H1 (cell line): ENCODE measurements at regions not wholly inside any gene's neighbourhood (a gene's known extent, or its start where the extent isn't known, plus 50 kb on each side); places are given as distances from the start of the nearest gene placed in this dataset.

Experiments used
- CTCF ChIA-PET: fragments of 300-600 bp; sonication (Branson Sonifier 250); formaldehyde crosslinking; loops from one replicate; lab custom pipeline; 2021; ENCODE audit not compliant: partially characterized antibody; lab: Charles Lee
- POLR2A ChIA-PET: fragments of 300-600 bp; sonication (Branson Sonifier 250); formaldehyde crosslinking; loops from one replicate; lab custom pipeline; 2021; ENCODE audit warnings: inconsistent platforms; ENCODE audit not compliant: partially characterized antibody; lab: Charles Lee
- DNase-seq, 2 experiments: peaks; one replicate each; pipeline versions ENCODE4 v3.0.0 to v3.0.0-alpha.2; 2010 to 2022; ENCODE audit warnings: low spot score in 2 of 2, low read depth in 1 of 2, mixed read lengths in 1 of 2
- FAIRE-seq: peaks from 2 replicates; lab custom pipeline; 2011; peaks lifted over from hg19 to GRCh38; lab: Jason Lieb, UNC
- H2AFZ ChIP-seq: 2 replicates; pipeline ENCODE4 v1.8.1; 2012; ENCODE audit warnings: low read length, inconsistent platforms
- H2AK5ac ChIP-seq: 2 replicates; pipeline ENCODE4 v1.6.1; 2013; ENCODE audit warnings: low read depth, low read length
- H2BK120ac ChIP-seq: replicated peaks from 2 replicates; pipeline ENCODE3; 2013; ENCODE audit warnings: low read depth, low read length, inconsistent platforms
- H2BK12ac ChIP-seq: 2 replicates; pipeline ENCODE4 v1.6.1; 2013; ENCODE audit warnings: low read depth, low read length
- H2BK15ac ChIP-seq: 2 replicates; pipeline ENCODE4 v1.6.1; 2013; ENCODE audit warnings: low read length
- H2BK20ac ChIP-seq: 2 replicates; pipeline ENCODE4 v1.6.1; 2013; ENCODE audit warnings: low read length
- H2BK5ac ChIP-seq: 2 replicates; pipeline ENCODE4 v1.6.1; 2013; ENCODE audit warnings: low read depth, low read length
- H3K14ac ChIP-seq: 2 replicates; pipeline ENCODE4 v1.6.1; 2013; ENCODE audit warnings: inconsistent platforms; ENCODE audit not compliant: insufficient read length
- H3K18ac ChIP-seq: 2 replicates; pipeline ENCODE4 v1.6.1; 2013; ENCODE audit warnings: low read length; ENCODE audit errors: extremely low read depth
- H3K23ac ChIP-seq: 2 replicates; pipeline ENCODE4 v1.6.1; 2013; ENCODE audit warnings: inconsistent platforms; ENCODE audit not compliant: insufficient read length
- H3K23me2 ChIP-seq: 2 replicates; pipeline ENCODE4 v1.6.1; 2013; ENCODE audit warnings: low read depth, low read length
- H3K27ac ChIP-seq: 2 replicates; pipeline ENCODE4 v1.6.1; 2011; ENCODE audit warnings: low read depth, low read length, inconsistent platforms
- H3K27me3 ChIP-seq, 4 experiments: replicated peaks in 1 of 4; 1 replicate in 1 of 4; 2 replicates in 3 of 4; pipeline versions ENCODE4 v1.6.1 to v1.8.1; 2011 to 2013; ENCODE audit warnings: low read length in 3 of 4, mild to moderate bottlenecking in 3 of 4, inconsistent platforms in 2 of 4, mixed read lengths in 2 of 4, moderate library complexity in 1 of 4; ENCODE audit not compliant: control insufficient read depth in 3 of 4, insufficient read depth in 3 of 4; ENCODE audit errors: extremely low read depth in 1 of 4
- H3K36me3 ChIP-seq, 4 experiments: 2 replicates each; pipeline versions ENCODE4 v1.6.1 to v1.8.1; 2011 to 2013; ENCODE audit warnings: mild to moderate bottlenecking in 4 of 4, low read length in 3 of 4, moderate library complexity in 2 of 4, control low read depth in 1 of 4, inconsistent platforms in 1 of 4; ENCODE audit not compliant: insufficient read depth in 4 of 4, control insufficient read depth in 2 of 4
- H3K4ac ChIP-seq: replicated peaks from 2 replicates; pipeline ENCODE3; 2013; ENCODE audit warnings: low read length, low read depth, mixed read lengths, inconsistent platforms; ENCODE audit not compliant: insufficient read length
- H3K4me1 ChIP-seq, 4 experiments: replicated peaks in 1 of 4; 1 replicate in 1 of 4; 2 replicates in 3 of 4; pipeline versions ENCODE4 v1.6.1 to v1.8.1; 2011 to 2013; ENCODE audit warnings: low read length in 3 of 4, inconsistent platforms in 2 of 4, mixed read lengths in 1 of 4; ENCODE audit not compliant: insufficient read depth in 4 of 4, control insufficient read depth in 3 of 4
- H3K4me2 ChIP-seq, 2 experiments: 2 replicates each; pipeline versions ENCODE4 v1.6.1 to v1.8.1; 2011 to 2013; ENCODE audit warnings: low read depth in 2 of 2, low read length in 2 of 2, control low read depth in 1 of 2, inconsistent platforms in 1 of 2, mild to moderate bottlenecking in 1 of 2; ENCODE audit not compliant: insufficient read depth in 1 of 2
- H3K4me3 ChIP-seq, 4 experiments: fragments of 200-600, 300-600 bp in 1 of 4; sonication (generic), shearing (Covaris generic), sonication (Bioruptor Twin) in 1 of 4; 2 replicates each; pipeline versions ENCODE4 v1.5.1 to v1.8.1; 2011 to 2016; ENCODE audit warnings: low read length in 4 of 4, low read depth in 3 of 4, control low read depth in 2 of 4, inconsistent platforms in 2 of 4, mild to moderate bottlenecking in 2 of 4, mixed read lengths in 1 of 4, moderate library complexity in 1 of 4; ENCODE audit not compliant: insufficient read depth in 2 of 4; ENCODE audit errors: extremely low read depth in 1 of 4
- H3K56ac ChIP-seq: replicated peaks from 2 replicates; pipeline ENCODE3; 2013; ENCODE audit warnings: low read depth, mild to moderate bottlenecking, mixed read lengths, low read length, inconsistent platforms; ENCODE audit not compliant: insufficient read length
- H3K79me1 ChIP-seq: 2 replicates; pipeline ENCODE4 v1.6.1; 2013; ENCODE audit warnings: low read depth, low read length, control low read depth
- H3K79me2 ChIP-seq, 2 experiments: 2 replicates each; pipeline versions ENCODE4 v1.6.1 to v1.8.1; 2012 to 2013; ENCODE audit warnings: low read length in 2 of 2, mild to moderate bottlenecking in 2 of 2, inconsistent platforms in 1 of 2; ENCODE audit not compliant: insufficient read depth in 2 of 2, control insufficient read depth in 1 of 2
- H3K9ac ChIP-seq, 4 experiments: replicated peaks in 1 of 4; 1 replicate in 1 of 4; 2 replicates in 3 of 4; pipeline versions ENCODE4 v1.6.1 to v1.8.1; 2011 to 2013; ENCODE audit warnings: low read depth in 3 of 4, low read length in 3 of 4, control low read depth in 2 of 4, mild to moderate bottlenecking in 2 of 4, moderate library complexity in 2 of 4, inconsistent platforms in 1 of 4; ENCODE audit errors: extremely low read depth in 1 of 4
- H3K9me3 ChIP-seq, 2 experiments: 2 replicates each; pipeline versions ENCODE4 v1.6.1 to v1.8.1; 2012 to 2013; ENCODE audit warnings: mild to moderate bottlenecking in 2 of 2, moderate library complexity in 2 of 2, control low read depth in 1 of 2, inconsistent platforms in 1 of 2, low read depth in 1 of 2, low read length in 1 of 2, mixed read lengths in 1 of 2; ENCODE audit not compliant: insufficient read depth in 2 of 2
- H4K20me1 ChIP-seq, 2 experiments: replicated peaks in 1 of 2; 2 replicates each; pipeline versions ENCODE3 to v1.8.1; 2011 to 2013; ENCODE audit warnings: inconsistent platforms in 2 of 2, low read length in 2 of 2, mild to moderate bottlenecking in 1 of 2; ENCODE audit not compliant: insufficient read depth in 2 of 2, control insufficient read depth in 1 of 2
- H4K5ac ChIP-seq: 2 replicates; pipeline ENCODE4 v1.6.1; 2013; ENCODE audit warnings: low read length, low read depth, mixed read lengths, inconsistent platforms; ENCODE audit not compliant: insufficient read length
- H4K8ac ChIP-seq: 2 replicates; pipeline ENCODE4 v1.8.0; 2013; ENCODE audit warnings: mild to moderate bottlenecking, moderate library complexity, low read length, inconsistent platforms; ENCODE audit not compliant: insufficient read depth; ENCODE audit errors: extremely low read depth
- H4K91ac ChIP-seq: replicated peaks from 2 replicates; pipeline ENCODE3; 2013; ENCODE audit warnings: low read length, mixed read lengths, inconsistent platforms; ENCODE audit not compliant: insufficient read length
- HDAC6 ChIP-seq: IDR thresholded peaks from one replicate; pipeline ENCODE4 v1.7.1; 2012; ENCODE audit warnings: low read depth, mild to moderate bottlenecking, inconsistent platforms, low read length, moderate library complexity
- MAFK ChIP-seq: IDR thresholded peaks from 2 replicates; pipeline ENCODE4 v1.6.1; 2012; ENCODE audit warnings: low read depth, mild to moderate bottlenecking, improper control_type of control experiment, low read length
- NRF1 ChIP-seq: IDR thresholded peaks from 2 replicates; pipeline ENCODE4 v1.6.1; 2011; ENCODE audit warnings: mild to moderate bottlenecking, low read depth, low read length, improper control_type of control experiment
- PHF8 ChIP-seq: fragments of 200-600 bp; sonication (generic); conservative IDR thresholded peaks from 2 replicates; pipeline ENCODE4 v1.7.1; 2012; ENCODE audit warnings: low read depth, mild to moderate bottlenecking, inconsistent platforms, low read length, moderate library complexity
- SIRT6 ChIP-seq: IDR thresholded peaks from one replicate; pipeline ENCODE4 v1.7.1; 2012; ENCODE audit warnings: low read length, inconsistent platforms
- SIX5 ChIP-seq: IDR thresholded peaks from 2 replicates; pipeline ENCODE4 v1.6.1; 2011; ENCODE audit warnings: mild to moderate bottlenecking, low read depth, low read length
- TAF1 ChIP-seq: IDR thresholded peaks from 2 replicates; pipeline ENCODE4 v1.6.1; 2011; ENCODE audit warnings: mild to moderate bottlenecking, low read depth, low read length
- WGBS, 2 experiments: shearing (Covaris generic) in 1 of 2; methylation state at CpG; one replicate each; pipeline versions ENCODE4 v1.1.6 to v1.1.7; 2013 to 2015; ENCODE audit warnings: low lambda C conversion rate in 2 of 2, mixed read lengths in 2 of 2, inconsistent platforms in 1 of 2, low coverage in 1 of 2, missing lambda C conversion rate in 1 of 2; ENCODE audit not compliant: insufficient replicate concordance in 2 of 2, insufficient coverage in 1 of 2, insufficient read length in 1 of 2; ENCODE audit errors: extremely low coverage in 1 of 2, missing lambda C conversion rate in 1 of 2; 5-methylcytosine and 5-hydroxymethylcytosine counted together
- TF ChIP-seq, protein P1 (sequence below), 3 experiments: IDR thresholded peaks; 1 replicate in 2 of 3; 2 replicates in 1 of 3; pipeline versions ENCODE4 v1.5.1 to v1.6.1; 2011; ENCODE audit warnings: low read length in 3 of 3, mild to moderate bottlenecking in 3 of 3, inconsistent platforms in 2 of 3, low read depth in 1 of 3, moderate library complexity in 1 of 3; ENCODE audit not compliant: insufficient read depth in 1 of 3; ENCODE audit errors: control extremely low read depth in 1 of 3
- TF ChIP-seq, protein P2 (sequence below): IDR thresholded peaks from 2 replicates; pipeline ENCODE4 v1.6.1; 2011; ENCODE audit warnings: low read length, improper control_type of control experiment
- TF ChIP-seq, protein P3 (sequence below): IDR thresholded peaks from 2 replicates; pipeline ENCODE4 v1.6.1; 2012; ENCODE audit warnings: inconsistent platforms

DNA sequence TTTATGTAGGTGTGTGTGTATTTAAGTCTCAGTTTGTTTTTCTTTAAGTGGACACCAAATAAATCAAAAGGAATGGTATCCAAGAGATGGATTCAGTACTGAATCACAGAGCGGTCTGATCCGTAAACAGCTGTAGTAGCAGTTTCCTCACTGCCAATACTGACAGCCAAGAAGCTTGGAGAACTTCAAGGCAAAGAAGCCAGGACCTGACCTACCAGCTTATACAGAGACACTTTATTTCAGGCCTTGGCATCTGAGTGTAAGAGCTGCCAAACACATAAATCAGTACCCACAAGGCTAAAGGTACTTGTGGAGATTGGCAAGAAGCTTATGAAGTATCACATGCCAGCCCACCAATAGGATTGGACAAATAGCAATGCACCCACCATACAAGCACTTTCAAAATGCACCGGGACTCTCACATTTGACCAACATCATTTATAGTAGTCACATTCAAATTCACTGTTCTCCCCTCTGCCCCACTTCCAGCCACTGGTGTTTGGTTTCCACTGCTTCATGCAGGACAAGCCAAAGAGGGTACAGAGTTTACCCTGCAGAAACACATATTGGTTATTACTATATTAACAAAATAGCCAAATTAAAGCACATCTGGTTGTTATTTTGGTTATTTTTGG is 357.9 kb downstream of the KLF12 start:
- H4K91ac ChIP-seq, result no peak overlapping the region
- 98% methylated on average over 3 of the region's 3 CpGs; no CpG with 5 or more reads in 1 of the 2 experiments for WGBS, 2 experiments
- H3K4me3 ChIP-seq, result no peak overlapping the region
- H2BK120ac ChIP-seq, result no peak overlapping the region
- no peak overlapping the region for H2AFZ ChIP-seq
- H2BK20ac ChIP-seq, result no peak overlapping the region
- no peak overlapping the region for H3K4me2 ChIP-seq
- POLR2A ChIA-PET, result interaction anchor here (0.9 kb wide), 1 partner anchor 37 kb away, joined by 3 read pairs; no protein-coding TSS in a partner anchor
- no peak overlapping the region for H4K8ac ChIP-seq
- no peaks in the 10 kb centered on the region for H3K4me1 ChIP-seq
- H2BK12ac ChIP-seq, result no peak overlapping the region
- no peaks in the 10 kb centered on the region for H3K79me2 ChIP-seq
- H3K27ac ChIP-seq, result no peak overlapping the region
- no peak overlapping the region for H3K9ac ChIP-seq
- H2AK5ac ChIP-seq, result no peak overlapping the region
- no peak overlapping the region for H2BK5ac ChIP-seq
- H3K18ac ChIP-seq, result no peak overlapping the region
- H3K79me1 ChIP-seq, result no peaks in the 10 kb centered on the region
- no peak overlapping the region for H3K23ac ChIP-seq
- DNase-seq (no peak), FAIRE-seq (no peak)
- no peaks in the 10 kb centered on the region for H3K9me3 ChIP-seq
- H3K27me3 ChIP-seq, result no peaks in the 10 kb centered on the region
- H3K4ac ChIP-seq, result no peak overlapping the region
- H3K36me3 ChIP-seq, result no peaks in the 10 kb centered on the region
- CTCF ChIA-PET, result interaction anchor here (1.1 kb wide), 1 partner anchor 9 kb away, joined by 3 read pairs; no protein-coding TSS in a partner anchor
- H3K14ac ChIP-seq, result no peak overlapping the region
- H4K20me1 ChIP-seq, result no peaks in the 10 kb centered on the region
- H3K56ac ChIP-seq, result no peak overlapping the region
- no peak overlapping the region for H4K5ac ChIP-seq
- H3K23me2 ChIP-seq, result no peaks in the 10 kb centered on the region
- H2BK15ac ChIP-seq, result no peak overlapping the region
- no peak for TF ChIP-seq HDAC6
- TF ChIP-seq PHF8, result no peak
- no peak for TF ChIP-seq SIX5
- TF ChIP-seq NRF1, result no peak
- TF ChIP-seq, protein P1, sequence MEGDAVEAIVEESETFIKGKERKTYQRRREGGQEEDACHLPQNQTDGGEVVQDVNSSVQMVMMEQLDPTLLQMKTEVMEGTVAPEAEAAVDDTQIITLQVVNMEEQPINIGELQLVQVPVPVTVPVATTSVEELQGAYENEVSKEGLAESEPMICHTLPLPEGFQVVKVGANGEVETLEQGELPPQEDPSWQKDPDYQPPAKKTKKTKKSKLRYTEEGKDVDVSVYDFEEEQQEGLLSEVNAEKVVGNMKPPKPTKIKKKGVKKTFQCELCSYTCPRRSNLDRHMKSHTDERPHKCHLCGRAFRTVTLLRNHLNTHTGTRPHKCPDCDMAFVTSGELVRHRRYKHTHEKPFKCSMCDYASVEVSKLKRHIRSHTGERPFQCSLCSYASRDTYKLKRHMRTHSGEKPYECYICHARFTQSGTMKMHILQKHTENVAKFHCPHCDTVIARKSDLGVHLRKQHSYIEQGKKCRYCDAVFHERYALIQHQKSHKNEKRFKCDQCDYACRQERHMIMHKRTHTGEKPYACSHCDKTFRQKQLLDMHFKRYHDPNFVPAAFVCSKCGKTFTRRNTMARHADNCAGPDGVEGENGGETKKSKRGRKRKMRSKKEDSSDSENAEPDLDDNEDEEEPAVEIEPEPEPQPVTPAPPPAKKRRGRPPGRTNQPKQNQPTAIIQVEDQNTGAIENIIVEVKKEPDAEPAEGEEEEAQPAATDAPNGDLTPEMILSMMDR (IDR thresholded peaks at IDR 0.05; ENCODE audit: control extremely low read depth in 1 of 3, insufficient read depth in 1 of 3, low read depth in 1 of 3, low read length in 3 of 3), result no peak
- TF ChIP-seq, protein P2, sequence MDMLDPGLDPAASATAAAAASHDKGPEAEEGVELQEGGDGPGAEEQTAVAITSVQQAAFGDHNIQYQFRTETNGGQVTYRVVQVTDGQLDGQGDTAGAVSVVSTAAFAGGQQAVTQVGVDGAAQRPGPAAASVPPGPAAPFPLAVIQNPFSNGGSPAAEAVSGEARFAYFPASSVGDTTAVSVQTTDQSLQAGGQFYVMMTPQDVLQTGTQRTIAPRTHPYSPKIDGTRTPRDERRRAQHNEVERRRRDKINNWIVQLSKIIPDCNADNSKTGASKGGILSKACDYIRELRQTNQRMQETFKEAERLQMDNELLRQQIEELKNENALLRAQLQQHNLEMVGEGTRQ, result no peak
- no peak for TF ChIP-seq TAF1
- TF ChIP-seq, protein P3, sequence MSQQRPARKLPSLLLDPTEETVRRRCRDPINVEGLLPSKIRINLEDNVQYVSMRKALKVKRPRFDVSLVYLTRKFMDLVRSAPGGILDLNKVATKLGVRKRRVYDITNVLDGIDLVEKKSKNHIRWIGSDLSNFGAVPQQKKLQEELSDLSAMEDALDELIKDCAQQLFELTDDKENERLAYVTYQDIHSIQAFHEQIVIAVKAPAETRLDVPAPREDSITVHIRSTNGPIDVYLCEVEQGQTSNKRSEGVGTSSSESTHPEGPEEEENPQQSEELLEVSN, result no peak
- TF ChIP-seq MAFK, result no peak
- no peak for TF ChIP-seq SIRT6
